ENCODE measurements at regions not wholly inside any gene's neighbourhood (a gene's known extent, or its start where the extent isn't known, plus 50 kb on each side); places are given as distances from the start of the nearest gene placed in this dataset.
"Not testable (repeated sequence)": the region's sequence is repeated elsewhere in the genome, so short reads cannot be mapped to it uniquely, and the experiment has no call there.

- H3K4ac ChIP-seq (replicated peaks; ENCODE audit: insufficient read length, low read depth, low read length); H3K4me2 ChIP-seq (ENCODE audit: insufficient read depth in 1 of 2, low read depth in 2 of 2, low read length in 2 of 2); H2BK20ac ChIP-seq (ENCODE audit: low read length); H4K91ac ChIP-seq (replicated peaks; ENCODE audit: insufficient read length, low read length); H2AK5ac ChIP-seq (ENCODE audit: low read depth, low read length); H3K18ac ChIP-seq (ENCODE audit: extremely low read depth, low read length); H2BK120ac ChIP-seq (replicated peaks; ENCODE audit: low read depth, low read length); H3K56ac ChIP-seq (replicated peaks; ENCODE audit: insufficient read length, low read depth, low read length); H4K20me1 ChIP-seq (replicated peaks in 1 of 2; ENCODE audit: control insufficient read depth in 1 of 2, insufficient read depth in 2 of 2, low read length in 2 of 2); H4K8ac ChIP-seq (ENCODE audit: extremely low read depth, insufficient read depth, low read length); H3K79me1 ChIP-seq (ENCODE audit: low read depth, low read length); H2BK12ac ChIP-seq (ENCODE audit: low read depth, low read length); POLR2A ChIA-PET (ENCODE audit: partially characterized antibody); H3K27ac ChIP-seq (ENCODE audit: low read depth, low read length); H3K4me1 ChIP-seq (replicated peaks in 1 of 4; ENCODE audit: control insufficient read depth in 3 of 4, insufficient read depth in 4 of 4, low read length in 3 of 4); H3K27me3 ChIP-seq (replicated peaks in 1 of 4; ENCODE audit: control insufficient read depth in 3 of 4, extremely low read depth in 1 of 4, insufficient read depth in 3 of 4, low read length in 3 of 4); H3K14ac ChIP-seq (ENCODE audit: insufficient read length); H3K4me3 ChIP-seq (ENCODE audit: extremely low read depth in 1 of 4, insufficient read depth in 2 of 4, low read depth in 3 of 4, low read length in 4 of 4); H3K9me3 ChIP-seq (ENCODE audit: insufficient read depth in 2 of 2, low read depth in 1 of 2, low read length in 1 of 2); H2AFZ ChIP-seq (ENCODE audit: low read length); CTCF ChIA-PET (ENCODE audit: partially characterized antibody); H3K9ac ChIP-seq (replicated peaks in 1 of 4; ENCODE audit: extremely low read depth in 1 of 4, low read depth in 3 of 4, low read length in 3 of 4); H3K79me2 ChIP-seq (ENCODE audit: control insufficient read depth in 1 of 2, insufficient read depth in 2 of 2, low read length in 2 of 2); H4K5ac ChIP-seq (ENCODE audit: insufficient read length, low read depth, low read length); H3K23me2 ChIP-seq (ENCODE audit: low read depth, low read length); DNase-seq (ENCODE audit: low read depth in 1 of 2, low spot score in 2 of 2); H2BK15ac ChIP-seq (ENCODE audit: low read length); FAIRE-seq; H3K23ac ChIP-seq (ENCODE audit: insufficient read length); H3K36me3 ChIP-seq (ENCODE audit: control insufficient read depth in 2 of 4, insufficient read depth in 4 of 4, low read length in 3 of 4); H2BK5ac ChIP-seq (ENCODE audit: low read depth, low read length): not testable (repeated sequence)
- WGBS, 2 experiments (ENCODE audit: extremely low coverage in 1 of 2, insufficient coverage in 1 of 2, insufficient read length in 1 of 2, insufficient replicate concordance in 2 of 2, low coverage in 1 of 2, low lambda C conversion rate in 2 of 2, missing lambda C conversion rate in 1 of 2) = 87% methylated on average over 7 of the region's 9 CpGs; no CpG with 5 or more reads in 1 of the 2 experiments
These were observed 66.7 kb upstream of the TUBA3E start for GRCh38 chr2:130264901-130265320.

Measured in H1 (cell line).